Suprapubic skin (tissue), 4 donors: ENCODE measurements at regions not wholly inside any gene's neighbourhood (a gene's known extent, or its start where the extent isn't known, plus 50 kb on each side); places are given as distances from the start of the nearest gene placed in this dataset.

ENCODE experiments used
- DNase-seq, 2 donors: peaks; one replicate each; pipeline ENCODE4 v3.0.0-alpha.2; 2019; ENCODE audit warnings: low spot score in 2 of 2
- H3K27ac ChIP-seq: fragments of 200-600 bp; sonication (generic); one replicate; pipeline ENCODE4 v1.5.1; 2019
- H3K27me3 ChIP-seq: fragments of 200-600 bp; sonication (generic); one replicate; pipeline ENCODE4 v1.5.1; 2019
- H3K36me3 ChIP-seq: fragments of 200-600 bp; sonication (generic); one replicate; pipeline ENCODE4 v1.5.1; 2019
- H3K4me1 ChIP-seq: fragments of 200-600 bp; sonication (generic); one replicate; pipeline ENCODE4 v1.5.1; 2019
- H3K4me3 ChIP-seq: fragments of 200-600 bp; sonication (generic); one replicate; pipeline ENCODE4 v1.5.1; 2019; ENCODE audit warnings: mild to moderate bottlenecking
- H3K9me3 ChIP-seq: fragments of 200-600 bp; sonication (generic); one replicate; pipeline ENCODE4 v1.5.1; 2019
- CTCF ChIP-seq, 2 donors: fragments of 200-600 bp in 1 of 2; fragments of 450-650 bp in 1 of 2; sonication (generic) in 1 of 2; IDR thresholded peaks; one replicate each; pipeline ENCODE4 v1.5.1; 2016 to 2019; ENCODE audit warnings: antibody characterized with exemption in 2 of 2, mild to moderate bottlenecking in 1 of 2, moderate library complexity in 1 of 2
- EP300 ChIP-seq: sonication (generic); formaldehyde crosslinking; IDR thresholded peaks from one replicate; pipeline ENCODE4 v1.6.1; 2017; ENCODE audit warnings: antibody characterized with exemption
- POLR2A ChIP-seq, 2 donors: fragments of 450-650 bp; IDR thresholded peaks; one replicate each; pipeline ENCODE4 v1.6.1; 2017; ENCODE audit warnings: antibody characterized with exemption in 2 of 2, mild to moderate bottlenecking in 2 of 2, moderate library complexity in 2 of 2
- POLR2AphosphoS5 ChIP-seq, 3 donors: sonication (generic); formaldehyde crosslinking; IDR thresholded peaks; one replicate each; pipeline ENCODE4 v1.6.1; 2017; ENCODE audit warnings: antibody characterized with exemption in 3 of 3
- WGBS: methylation state at CpG from one replicate; pipeline ENCODE4 v1.1.5; 2018; 5-methylcytosine and 5-hydroxymethylcytosine counted together

DNA sequence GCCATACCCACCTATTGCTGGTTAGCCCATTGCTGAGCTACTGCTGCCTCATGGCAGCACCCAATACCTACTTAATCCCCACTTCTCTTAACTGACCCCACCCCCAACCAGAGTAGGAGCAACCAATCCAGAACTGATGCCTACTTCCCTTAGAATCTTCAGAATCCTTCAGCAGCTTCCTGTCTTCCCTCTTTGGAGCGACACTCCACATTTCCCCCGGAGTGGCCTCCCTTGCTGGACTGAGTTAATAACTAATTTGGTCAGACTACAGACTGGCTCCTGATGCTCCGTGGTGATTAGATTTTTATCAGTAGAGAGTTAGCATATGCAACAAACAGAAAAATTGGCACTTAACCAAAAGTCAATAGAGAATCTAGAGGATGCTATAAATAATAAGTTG is 51.2 kb upstream of the UBR2 start:
- Histone ChIP-seq H3K27ac (no peak overlapping the region), H3K9me3 (no peaks in the 10 kb centered on the region), H3K27me3 (no peaks in the 10 kb centered on the region), H3K4me3 (no peak overlapping the region), H3K36me3 (no peaks in the 10 kb centered on the region), H3K4me1 (no peaks in the 10 kb centered on the region)
- TF ChIP-seq EP300 (no peak), CTCF (IDR thresholded peaks at IDR 0.05) (no peak), POLR2AphosphoS5 (IDR thresholded peaks at IDR 0.05) (no peak)
- DNase-seq: no peak
- WGBS: 44% methylated on average over 3 of the region's 3 CpGs

- no peak for DNase-seq
- no peaks in the 10 kb centered on the region for H3K27me3 ChIP-seq
- H3K36me3 ChIP-seq: no peaks in the 10 kb centered on the region
- no peak overlapping the region for H3K4me3 ChIP-seq
- H3K9me3 ChIP-seq: no peaks in the 10 kb centered on the region
- H3K27ac ChIP-seq: no peak overlapping the region
- WGBS: 93% methylated on average over 5 of the region's 5 CpGs
- H3K4me1 ChIP-seq: no peaks in the 10 kb centered on the region
- no peak for TF ChIP-seq EP300
- TF ChIP-seq POLR2A (IDR thresholded peaks at IDR 0.05): no peak
- TF ChIP-seq CTCF (IDR thresholded peaks at IDR 0.05): no peak
- no peak for TF ChIP-seq POLR2AphosphoS5 (IDR thresholded peaks at IDR 0.05)
These were observed 51.9 kb upstream of the UBR2 start for GRCh38 chr6:42511803-42512422.

DNA sequence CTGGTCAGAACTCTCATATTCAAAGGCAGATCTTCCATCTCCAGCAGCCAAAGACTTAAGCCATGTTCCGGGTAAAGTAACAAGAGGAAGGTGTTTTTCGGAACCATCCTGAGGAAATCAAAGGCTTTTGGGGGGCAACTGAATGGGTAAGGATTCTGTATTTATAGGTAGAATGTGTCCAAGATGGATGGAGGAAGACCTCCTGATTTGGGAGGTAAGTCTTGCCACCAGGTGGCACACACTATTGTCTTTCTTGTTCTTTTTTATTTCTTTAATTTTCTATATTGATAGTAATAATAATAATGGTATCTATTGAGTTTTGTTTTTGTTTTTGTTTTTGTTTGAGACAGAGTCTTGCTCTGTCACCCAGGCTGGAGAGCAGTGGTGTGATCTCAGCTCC is 53.0 kb upstream of the UBR2 start:
- TF ChIP-seq CTCF (IDR thresholded peaks at IDR 0.05) (no peak), POLR2AphosphoS5 (IDR thresholded peaks at IDR 0.05) (no peak), POLR2A (IDR thresholded peaks at IDR 0.05) (no peak), EP300 (no peak)
- no peaks in the 10 kb centered on the region for H3K36me3 ChIP-seq
- no peaks in the 10 kb centered on the region for H3K9me3 ChIP-seq
- H3K27me3 ChIP-seq: no peaks in the 10 kb centered on the region
- no peak overlapping the region for H3K27ac ChIP-seq
- 86% methylated on average over 2 of the region's 2 CpGs for WGBS
- no peaks in the 10 kb centered on the region for H3K4me1 ChIP-seq
- DNase-seq: no peak
- no peak overlapping the region for H3K4me3 ChIP-seq

DNA sequence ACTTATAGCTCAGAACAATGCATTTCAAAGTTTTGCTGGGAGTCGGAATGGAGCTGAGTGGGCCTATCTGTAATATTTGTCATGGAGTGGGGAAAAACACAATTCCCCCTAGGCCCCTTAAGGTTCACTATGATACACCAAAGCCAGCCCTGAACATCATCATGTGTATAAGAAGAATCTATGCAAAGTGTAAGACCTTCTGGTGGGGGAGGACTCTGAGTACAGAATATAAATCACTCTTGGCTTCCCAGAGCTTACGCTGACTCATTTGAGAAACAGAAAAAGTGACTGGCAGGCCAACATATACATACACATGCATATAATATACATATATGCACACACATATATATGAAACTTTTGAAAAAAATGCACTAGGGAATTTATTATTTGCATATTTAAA is 54.1 kb upstream of the UBR2 start:
- WGBS: 88% methylated on average over 2 of the region's 2 CpGs

GRCh38 chr6:42509256-42509655 is 54.6 kb upstream of the UBR2 start:
- Histone ChIP-seq H3K9me3 (no peaks in the 10 kb centered on the region), H3K4me3 (no peak overlapping the region), H3K27me3 (no peaks in the 10 kb centered on the region), H3K4me1 (no peaks in the 10 kb centered on the region), H3K27ac (no peak overlapping the region), H3K36me3 (no peaks in the 10 kb centered on the region)
- no peak for DNase-seq
- no peak for TF ChIP-seq CTCF (IDR thresholded peaks at IDR 0.05)
- no peak for TF ChIP-seq POLR2AphosphoS5 (IDR thresholded peaks at IDR 0.05)
- no peak for TF ChIP-seq POLR2A (IDR thresholded peaks at IDR 0.05)
- TF ChIP-seq EP300: no peak
- WGBS: 71% methylated on average over 2 of the region's 2 CpGs

More for the DNA sequence above, 54.1 kb upstream of the UBR2 start:
- Histone ChIP-seq H3K4me3 (no peak overlapping the region), H3K27me3 (no peaks in the 10 kb centered on the region), H3K36me3 (no peaks in the 10 kb centered on the region), H3K9me3 (no peaks in the 10 kb centered on the region), H3K27ac (no peak overlapping the region), H3K4me1 (no peaks in the 10 kb centered on the region)
- TF ChIP-seq POLR2A (IDR thresholded peaks at IDR 0.05): no peak
- no peak for TF ChIP-seq EP300
- TF ChIP-seq CTCF (IDR thresholded peaks at IDR 0.05): no peak
- no peak for TF ChIP-seq POLR2AphosphoS5 (IDR thresholded peaks at IDR 0.05)
- no peak for DNase-seq
